GM12872 (cell line): ENCODE measurements at regions not wholly inside any gene's neighbourhood (a gene's known extent, or its start where the extent isn't known, plus 50 kb on each side); places are given as distances from the start of the nearest gene placed in this dataset.

ENCODE experiments used
- CTCF ChIP-seq: IDR thresholded peaks from 3 replicates; pipeline ENCODE4 v1.5.1; 2011; ENCODE audit warnings: low read depth, mild to moderate bottlenecking, low read length, moderate library complexity; ENCODE audit not compliant: insufficient read depth

- no peak for TF ChIP-seq CTCF
Observed at GRCh38 chr2:184357033-184357432, 241.3 kb upstream of the ZNF804A start.

GRCh38 chr2:184359379-184359778 lies 238.9 kb upstream of the ZNF804A start:
- no peak for TF ChIP-seq CTCF

- 0 out of 3 replicates have a peak, but pooled peaks have one; percentile 12 for TF ChIP-seq CTCF
Observed at GRCh38 chr2:184363213-184363612, 235.1 kb upstream of the ZNF804A start.

GRCh38 chr2:184367211-184367610 lies 231.1 kb upstream of the ZNF804A start:
- no peak for TF ChIP-seq CTCF

GRCh38 chr2:184369307-184369706 lies 229.0 kb upstream of the ZNF804A start:
- TF ChIP-seq CTCF: no peak

- TF ChIP-seq CTCF: no peak
Observed at GRCh38 chr2:184370954-184371353, 227.4 kb upstream of the ZNF804A start.

- TF ChIP-seq CTCF: no peak
Observed at GRCh38 chr2:184371641-184372040, 226.7 kb upstream of the ZNF804A start.

- TF ChIP-seq CTCF: no peak
Observed at GRCh38 chr2:184372484-184372883, 225.8 kb upstream of the ZNF804A start.
